HEK293 (cell line): ENCODE measurements at regions not wholly inside any gene's neighbourhood (a gene's known extent, or its start where the extent isn't known, plus 50 kb on each side); places are given as distances from the start of the nearest gene placed in this dataset.

ENCODE experiments used
- CTCF ChIP-seq: fragments of 450-650 bp; formaldehyde crosslinking; IDR thresholded peaks from 2 replicates; pipeline ENCODE4 v1.5.1; 2016; ENCODE audit warnings: missing biosample characterization, missing genetic modification characterization
- PBX3 ChIP-seq: sonication (generic); formaldehyde crosslinking; IDR thresholded peaks from 2 replicates; pipeline ENCODE4 v1.8.1; 2022; ENCODE audit warnings: mild to moderate bottlenecking, moderate library complexity, missing genetic modification reagents
- REST ChIP-seq: fragments of 450-650 bp; formaldehyde crosslinking; IDR thresholded peaks from 2 replicates; pipeline ENCODE4 v1.5.1; 2016; ENCODE audit warnings: missing biosample characterization, missing genetic modification characterization
- YY2 ChIP-seq: fragments of 450-650 bp; formaldehyde crosslinking; IDR thresholded peaks from 2 replicates; pipeline ENCODE4 v1.5.1; 2016; ENCODE audit warnings: missing biosample characterization, missing genetic modification characterization
- ZBTB49 ChIP-seq: fragments of 450-650 bp; formaldehyde crosslinking; IDR thresholded peaks from 2 replicates; pipeline ENCODE4 v1.5.1; 2016; ENCODE audit warnings: missing biosample characterization, missing genetic modification characterization, low read depth
- ZNF121 ChIP-seq: fragments of 450-650 bp; formaldehyde crosslinking; IDR thresholded peaks from 2 replicates; pipeline ENCODE4 v1.5.1; 2016; ENCODE audit warnings: missing biosample characterization, missing genetic modification characterization
- ZNF133 ChIP-seq: fragments of 450-650 bp; formaldehyde crosslinking; IDR thresholded peaks from 2 replicates; pipeline ENCODE4 v1.5.1; 2016; ENCODE audit warnings: missing biosample characterization, missing genetic modification characterization
- ZNF221 ChIP-seq: fragments of 450-650 bp; formaldehyde crosslinking; IDR thresholded peaks from 2 replicates; pipeline ENCODE4 v1.5.1; 2017; ENCODE audit warnings: missing biosample characterization, missing genetic modification characterization, borderline replicate concordance
- ZNF624 ChIP-seq: fragments of 450-650 bp; formaldehyde crosslinking; IDR thresholded peaks from 2 replicates; pipeline ENCODE4 v1.5.1; 2017; ENCODE audit warnings: missing biosample characterization, missing genetic modification characterization
- ZNF707 ChIP-seq: fragments of 450-650 bp; formaldehyde crosslinking; IDR thresholded peaks from 2 replicates; pipeline ENCODE4 v1.5.1; 2016; ENCODE audit warnings: missing biosample characterization, missing genetic modification characterization
- ZNF843 ChIP-seq: fragments of 450-650 bp; formaldehyde crosslinking; IDR thresholded peaks from 2 replicates; pipeline ENCODE4 v1.5.1; 2016; ENCODE audit warnings: missing biosample characterization, missing genetic modification characterization
- TF ChIP-seq, protein P1 (sequence below): fragments of 450-650 bp; formaldehyde crosslinking; optimal IDR thresholded peaks from 2 replicates; pipeline ENCODE3; 2016; ENCODE audit warnings: missing biosample characterization, mild to moderate bottlenecking, missing genetic modification characterization
- TF ChIP-seq, protein P2 (sequence below): fragments of 450-650 bp; formaldehyde crosslinking; IDR thresholded peaks from 2 replicates; pipeline ENCODE4 v1.5.1; 2016; ENCODE audit warnings: missing biosample characterization, missing genetic modification characterization
- TF ChIP-seq, protein P3 (sequence below): fragments of 450-650 bp; formaldehyde crosslinking; IDR thresholded peaks from 2 replicates; pipeline ENCODE4 v1.5.1; 2016; ENCODE audit warnings: missing biosample characterization, missing genetic modification characterization, low read depth

DNA sequence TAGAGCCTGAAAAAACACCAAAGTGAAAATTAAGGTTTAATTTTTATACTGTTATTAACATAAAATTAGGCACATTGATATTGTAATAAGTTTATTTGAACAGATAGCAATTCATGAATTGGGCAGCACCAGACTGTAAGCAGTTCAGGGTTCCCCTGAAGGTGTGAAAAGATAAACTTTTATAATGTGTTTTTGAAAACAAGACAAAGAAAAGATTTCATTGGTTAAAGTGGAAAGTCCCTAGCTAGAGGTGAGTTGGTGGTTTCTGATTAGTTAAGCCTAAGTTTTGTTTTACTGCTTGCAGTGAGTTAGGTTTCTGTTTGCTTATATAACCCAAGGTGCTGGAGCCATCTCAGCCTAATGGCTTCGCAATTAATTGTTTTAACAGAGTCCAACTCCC, 96.5 kb upstream of the RPS23 start:
- TF ChIP-seq ZNF707 (tag by site-specific recombination) (no peak), CTCF (tag by site-specific recombination) (no peak), PBX3 (CRISPR knock-in tag) (no peak), ZNF121 (no peak), YY2 (tag by site-specific recombination) (no peak), ZNF624 (tag by site-specific recombination) (no peak), ZNF843 (tag by site-specific recombination) (no peak), ZBTB49 (tag by site-specific recombination) (no peak), ZNF133 (tag by site-specific recombination) (no peak), ZNF221 (tag by site-specific recombination) (no peak), REST (tag by site-specific recombination) (no peak)
- TF ChIP-seq, protein P1, sequence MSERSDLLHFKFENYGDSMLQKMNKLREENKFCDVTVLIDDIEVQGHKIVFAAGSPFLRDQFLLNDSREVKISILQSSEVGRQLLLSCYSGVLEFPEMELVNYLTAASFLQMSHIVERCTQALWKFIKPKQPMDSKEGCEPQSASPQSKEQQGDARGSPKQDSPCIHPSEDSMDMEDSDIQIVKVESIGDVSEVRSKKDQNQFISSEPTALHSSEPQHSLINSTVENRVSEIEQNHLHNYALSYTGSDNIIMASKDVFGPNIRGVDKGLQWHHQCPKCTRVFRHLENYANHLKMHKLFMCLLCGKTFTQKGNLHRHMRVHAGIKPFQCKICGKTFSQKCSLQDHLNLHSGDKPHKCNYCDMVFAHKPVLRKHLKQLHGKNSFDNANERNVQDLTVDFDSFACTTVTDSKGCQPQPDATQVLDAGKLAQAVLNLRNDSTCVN: no peak
- TF ChIP-seq, protein P2, sequence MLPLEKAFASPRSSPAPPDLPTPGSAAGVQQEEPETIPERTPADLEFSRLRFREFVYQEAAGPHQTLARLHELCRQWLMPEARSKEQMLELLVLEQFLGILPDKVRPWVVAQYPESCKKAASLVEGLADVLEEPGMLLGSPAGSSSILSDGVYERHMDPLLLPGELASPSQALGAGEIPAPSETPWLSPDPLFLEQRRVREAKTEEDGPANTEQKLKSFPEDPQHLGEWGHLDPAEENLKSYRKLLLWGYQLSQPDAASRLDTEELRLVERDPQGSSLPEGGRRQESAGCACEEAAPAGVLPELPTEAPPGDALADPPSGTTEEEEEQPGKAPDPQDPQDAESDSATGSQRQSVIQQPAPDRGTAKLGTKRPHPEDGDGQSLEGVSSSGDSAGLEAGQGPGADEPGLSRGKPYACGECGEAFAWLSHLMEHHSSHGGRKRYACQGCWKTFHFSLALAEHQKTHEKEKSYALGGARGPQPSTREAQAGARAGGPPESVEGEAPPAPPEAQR (tag by site-specific recombination): no peak
- TF ChIP-seq, protein P3, sequence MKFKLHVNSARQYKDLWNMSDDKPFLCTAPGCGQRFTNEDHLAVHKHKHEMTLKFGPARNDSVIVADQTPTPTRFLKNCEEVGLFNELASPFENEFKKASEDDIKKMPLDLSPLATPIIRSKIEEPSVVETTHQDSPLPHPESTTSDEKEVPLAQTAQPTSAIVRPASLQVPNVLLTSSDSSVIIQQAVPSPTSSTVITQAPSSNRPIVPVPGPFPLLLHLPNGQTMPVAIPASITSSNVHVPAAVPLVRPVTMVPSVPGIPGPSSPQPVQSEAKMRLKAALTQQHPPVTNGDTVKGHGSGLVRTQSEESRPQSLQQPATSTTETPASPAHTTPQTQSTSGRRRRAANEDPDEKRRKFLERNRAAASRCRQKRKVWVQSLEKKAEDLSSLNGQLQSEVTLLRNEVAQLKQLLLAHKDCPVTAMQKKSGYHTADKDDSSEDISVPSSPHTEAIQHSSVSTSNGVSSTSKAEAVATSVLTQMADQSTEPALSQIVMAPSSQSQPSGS (tag by site-specific recombination): no peak
